ENCODE measurements at regions not wholly inside any gene's neighbourhood (a gene's known extent, or its start where the extent isn't known, plus 50 kb on each side); places are given as distances from the start of the nearest gene placed in this dataset.

DNA sequence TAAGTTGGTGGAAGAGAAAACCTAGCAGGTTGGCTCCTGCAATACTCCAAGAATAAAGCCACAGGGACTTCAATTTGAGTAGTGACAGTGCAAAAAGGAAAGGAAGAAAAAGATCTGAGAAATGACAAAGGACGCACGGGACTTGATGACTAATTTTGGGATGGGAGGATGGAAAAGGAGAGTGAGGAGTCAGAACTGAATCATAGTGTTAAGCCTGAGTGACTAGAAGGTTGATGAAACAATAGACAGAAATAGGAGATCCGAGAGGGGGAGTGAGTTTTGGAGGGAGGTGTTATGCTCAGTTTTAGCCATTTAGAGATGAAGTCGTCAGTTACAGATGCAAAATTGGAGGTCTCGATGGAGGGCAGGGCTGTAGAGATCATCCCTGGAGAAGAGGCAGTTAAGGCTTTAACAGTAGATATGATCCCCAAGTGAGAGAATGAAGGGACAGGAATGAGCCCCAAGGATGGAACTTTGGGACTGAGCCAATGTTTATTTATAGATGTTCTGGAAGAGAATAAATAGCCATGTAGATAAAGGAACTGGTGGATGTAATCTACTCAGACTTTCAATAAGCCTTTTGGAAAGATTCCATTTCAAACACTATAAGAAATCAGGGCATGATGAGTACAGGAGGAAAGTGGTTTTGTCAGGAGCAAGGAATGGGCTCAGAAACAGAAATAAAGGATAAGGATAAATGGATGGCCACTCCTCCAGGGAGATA, 108.9 kb upstream of the NCAM1 start:
- TF ChIP-seq, protein P1, sequence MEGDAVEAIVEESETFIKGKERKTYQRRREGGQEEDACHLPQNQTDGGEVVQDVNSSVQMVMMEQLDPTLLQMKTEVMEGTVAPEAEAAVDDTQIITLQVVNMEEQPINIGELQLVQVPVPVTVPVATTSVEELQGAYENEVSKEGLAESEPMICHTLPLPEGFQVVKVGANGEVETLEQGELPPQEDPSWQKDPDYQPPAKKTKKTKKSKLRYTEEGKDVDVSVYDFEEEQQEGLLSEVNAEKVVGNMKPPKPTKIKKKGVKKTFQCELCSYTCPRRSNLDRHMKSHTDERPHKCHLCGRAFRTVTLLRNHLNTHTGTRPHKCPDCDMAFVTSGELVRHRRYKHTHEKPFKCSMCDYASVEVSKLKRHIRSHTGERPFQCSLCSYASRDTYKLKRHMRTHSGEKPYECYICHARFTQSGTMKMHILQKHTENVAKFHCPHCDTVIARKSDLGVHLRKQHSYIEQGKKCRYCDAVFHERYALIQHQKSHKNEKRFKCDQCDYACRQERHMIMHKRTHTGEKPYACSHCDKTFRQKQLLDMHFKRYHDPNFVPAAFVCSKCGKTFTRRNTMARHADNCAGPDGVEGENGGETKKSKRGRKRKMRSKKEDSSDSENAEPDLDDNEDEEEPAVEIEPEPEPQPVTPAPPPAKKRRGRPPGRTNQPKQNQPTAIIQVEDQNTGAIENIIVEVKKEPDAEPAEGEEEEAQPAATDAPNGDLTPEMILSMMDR (IDR thresholded peaks at IDR 0.05), result no peak
- TF ChIP-seq POLR2A (IDR thresholded peaks at IDR 0.05), result no peak
